ENCODE measurements at regions not wholly inside any gene's neighbourhood (a gene's known extent, or its start where the extent isn't known, plus 50 kb on each side); places are given as distances from the start of the nearest gene placed in this dataset.
"Not testable (repeated sequence)": the region's sequence is repeated elsewhere in the genome, so short reads cannot be mapped to it uniquely, and the experiment has no call there.

- no peak for DNase-seq
These were observed 55.0 kb upstream of the IL33 start for GRCh38 chr9:6160579-6160978.

- no peak for DNase-seq
These were observed 62.2 kb upstream of the IL33 start for GRCh38 chr9:6153425-6153824.

GRCh38 chr9:6152788-6153187 is 62.8 kb upstream of the IL33 start:
- DNase-seq = no peak

GRCh38 chr9:6150483-6150882 is 65.1 kb upstream of the IL33 start:
- no peak for DNase-seq

GRCh38 chr9:6149315-6149714 is 66.3 kb upstream of the IL33 start:
- no peak for DNase-seq

- no peak for DNase-seq
These were observed 67.8 kb upstream of the IL33 start for GRCh38 chr9:6147846-6148245.

- DNase-seq = no peak
These were observed 70.7 kb upstream of the IL33 start for GRCh38 chr9:6144947-6145346.

GRCh38 chr9:6142799-6143454 is 72.7 kb upstream of the IL33 start:
- DNase-seq = no peak

- DNase-seq = not testable (repeated sequence)
These were observed 79.8 kb upstream of the IL33 start for GRCh38 chr9:6135780-6136179.

- no peak for DNase-seq
These were observed 80.9 kb upstream of the IL33 start for GRCh38 chr9:6134661-6135180.

- no peak for DNase-seq
These were observed 82.1 kb upstream of the IL33 start for GRCh38 chr9:6133346-6134063.

GRCh38 chr9:6132650-6133049 is 83.0 kb upstream of the IL33 start:
- DNase-seq = no peak

- DNase-seq = no peak
These were observed 87.6 kb upstream of the IL33 start for GRCh38 chr9:6128030-6128429.

GRCh38 chr9:6126377-6126776 is 89.2 kb upstream of the IL33 start:
- DNase-seq = no peak

- DNase-seq = no peak
These were observed 92.2 kb upstream of the IL33 start for GRCh38 chr9:6123416-6123815.

- DNase-seq = no peak
These were observed 93.9 kb upstream of the IL33 start for GRCh38 chr9:6121707-6122106.

GRCh38 chr9:6114424-6114823 is 99.0 kb upstream of the RANBP6 start:
- no peak for DNase-seq

GRCh38 chr9:6113819-6114218 is 98.4 kb upstream of the RANBP6 start:
- no peak for DNase-seq

GRCh38 chr9:6113312-6113711 is 97.9 kb upstream of the RANBP6 start:
- no peak for DNase-seq

- DNase-seq = no peak
These were observed 94.6 kb upstream of the RANBP6 start for GRCh38 chr9:6109986-6110385.

GRCh38 chr9:6109571-6109970 is 94.1 kb upstream of the RANBP6 start:
- no peak for DNase-seq

GRCh38 chr9:6106711-6107339 is 91.4 kb upstream of the RANBP6 start:
- no peak for DNase-seq

GRCh38 chr9:6105738-6106137 is 90.3 kb upstream of the RANBP6 start:
- no peak for DNase-seq

GRCh38 chr9:6104406-6104805 is 89.0 kb upstream of the RANBP6 start:
- DNase-seq = not testable (repeated sequence)
